OCI-LY1 (cell line): ENCODE measurements at regions not wholly inside any gene's neighbourhood (a gene's known extent, or its start where the extent isn't known, plus 50 kb on each side); places are given as distances from the start of the nearest gene placed in this dataset.
A peak's percentile ranks its signal among the peaks of the same experiment; 100 is the strongest.

Experiments used
- H2AFZ ChIP-seq: fragments of 200-600 bp; sonication (generic), shearing (Covaris generic); 2 replicates; pipeline ENCODE4 v1.6.0; 2014; ENCODE audit warnings: antibody characterized with exemption, mild to moderate bottlenecking, low read length
- H3F3A ChIP-seq: fragments of 200-600 bp; sonication (generic), shearing (Covaris generic); 2 replicates; pipeline ENCODE4 v1.6.0; 2014; ENCODE audit warnings: mild to moderate bottlenecking, antibody characterized with exemption, low read length, moderate library complexity; ENCODE audit not compliant: insufficient read depth
- H3K27ac ChIP-seq: fragments of 200-600 bp; sonication (generic); 2 replicates; pipeline ENCODE4 v1.5.1; 2014; ENCODE audit warnings: low read length, mixed run types, mild to moderate bottlenecking, low read depth; ENCODE audit not compliant: poor library complexity, severe bottlenecking
- H3K27me3 ChIP-seq: fragments of 200-600 bp; sonication (generic); 2 replicates; pipeline ENCODE4 v1.6.0; 2014; ENCODE audit warnings: antibody characterized with exemption, mild to moderate bottlenecking, low read length, moderate library complexity; ENCODE audit not compliant: insufficient read depth
- H3K36me3 ChIP-seq: fragments of 200-600 bp; sonication (generic); 2 replicates; pipeline ENCODE4 v1.6.1; 2014; ENCODE audit warnings: mild to moderate bottlenecking, antibody characterized with exemption, low read length, moderate library complexity, mixed read lengths; ENCODE audit not compliant: insufficient read depth
- H3K4me1 ChIP-seq: fragments of 200-600 bp; sonication (generic); 2 replicates; pipeline ENCODE4 v1.5.1; 2014; ENCODE audit warnings: mild to moderate bottlenecking, low read length, moderate library complexity; ENCODE audit not compliant: insufficient read depth, severe bottlenecking
- H3K4me2 ChIP-seq: fragments of 200-600 bp; sonication (generic), shearing (Covaris generic); 2 replicates; pipeline ENCODE4 v1.6.1; 2014; ENCODE audit warnings: low read length
- H3K4me3 ChIP-seq: fragments of 200-600 bp; sonication (generic); 2 replicates; pipeline ENCODE4 v1.5.1; 2014; ENCODE audit warnings: low read length, low read depth, mild to moderate bottlenecking, mixed read lengths; ENCODE audit not compliant: poor library complexity, severe bottlenecking
- H3K79me2 ChIP-seq: fragments of 200-600 bp; shearing (Covaris generic); 2 replicates; pipeline ENCODE4 v1.6.1; 2016; ENCODE audit warnings: mixed run types, low read length, mixed read lengths; ENCODE audit not compliant: insufficient read depth
- H3K9ac ChIP-seq: fragments of 200-600 bp; sonication (generic), shearing (Covaris generic); 2 replicates; pipeline ENCODE4 v1.6.1; 2014; ENCODE audit warnings: mild to moderate bottlenecking, low read length, mixed read lengths
- H3K9me2 ChIP-seq: fragments of 200-600 bp; sonication (generic), shearing (Covaris generic); 2 replicates; pipeline ENCODE4 v1.6.1; 2014; ENCODE audit warnings: low read depth, mild to moderate bottlenecking, low read length, mixed read lengths
- H3K9me3 ChIP-seq: fragments of 200-600 bp; shearing (Covaris generic); 2 replicates; pipeline ENCODE4 v1.6.1; 2014; ENCODE audit warnings: low read length, mixed read lengths
- H4K20me1 ChIP-seq: fragments of 200-600 bp; sonication (generic), shearing (Covaris generic); 2 replicates; pipeline ENCODE4 v1.6.0; 2016; ENCODE audit warnings: mild to moderate bottlenecking, low read length; ENCODE audit not compliant: insufficient read depth
- EZH2 ChIP-seq: fragments of 200-600 bp; sonication (generic), shearing (Covaris generic); IDR thresholded peaks from 2 replicates; pipeline ENCODE4 v1.8.0; 2017; ENCODE audit warnings: borderline replicate concordance, mixed run types, mild to moderate bottlenecking, antibody characterized with exemption, low read length, moderate library complexity, mixed read lengths
- TF ChIP-seq, protein P1 (sequence below): fragments of 200-600 bp; sonication (generic), shearing (Covaris generic); IDR thresholded peaks from 2 replicates; pipeline ENCODE4 v1.5.1; 2017; ENCODE audit warnings: mild to moderate bottlenecking, antibody characterized with exemption, low read length, moderate library complexity, mixed read lengths

DNA sequence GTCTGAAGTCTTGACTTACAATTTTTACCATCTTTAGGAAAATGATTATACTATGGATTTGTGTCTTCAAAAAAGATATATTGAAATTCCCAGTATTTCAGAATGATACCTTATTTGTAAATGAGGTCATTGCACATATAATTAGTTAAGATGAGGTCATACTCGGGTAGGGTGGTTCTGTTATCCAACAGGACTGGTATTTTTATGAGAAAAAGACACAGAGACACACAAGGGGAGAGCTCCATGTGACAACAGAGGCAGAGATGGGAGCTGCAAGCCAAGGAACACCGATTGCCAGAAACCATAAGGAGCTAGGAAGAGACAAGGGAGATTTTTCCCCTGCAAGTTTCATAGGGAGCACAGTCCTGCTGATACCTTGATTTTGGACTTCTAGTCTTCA, 356.9 kb downstream of the ARL4A start:
- no peak overlapping the region for H3K4me3 ChIP-seq
- no peak overlapping the region for H3K27ac ChIP-seq
- H3K9me3 ChIP-seq = no peaks in the 10 kb centered on the region
- H3K9me2 ChIP-seq = no peaks in the 10 kb centered on the region
- no peaks in the 10 kb centered on the region for H3K79me2 ChIP-seq
- H2AFZ ChIP-seq = no peak overlapping the region
- H3K4me2 ChIP-seq = no peak overlapping the region
- H4K20me1 ChIP-seq = no peaks in the 10 kb centered on the region
- no peaks in the 10 kb centered on the region for H3K36me3 ChIP-seq
- H3K9ac ChIP-seq = no peak overlapping the region
- no peaks in the 10 kb centered on the region for H3K4me1 ChIP-seq
- H3F3A ChIP-seq = 0 out of 2 replicates have a peak, but pooled peaks cover 5% of the 10 kb centered on the region
- H3K27me3 ChIP-seq = no peaks in the 10 kb centered on the region
- TF ChIP-seq, protein P1, sequence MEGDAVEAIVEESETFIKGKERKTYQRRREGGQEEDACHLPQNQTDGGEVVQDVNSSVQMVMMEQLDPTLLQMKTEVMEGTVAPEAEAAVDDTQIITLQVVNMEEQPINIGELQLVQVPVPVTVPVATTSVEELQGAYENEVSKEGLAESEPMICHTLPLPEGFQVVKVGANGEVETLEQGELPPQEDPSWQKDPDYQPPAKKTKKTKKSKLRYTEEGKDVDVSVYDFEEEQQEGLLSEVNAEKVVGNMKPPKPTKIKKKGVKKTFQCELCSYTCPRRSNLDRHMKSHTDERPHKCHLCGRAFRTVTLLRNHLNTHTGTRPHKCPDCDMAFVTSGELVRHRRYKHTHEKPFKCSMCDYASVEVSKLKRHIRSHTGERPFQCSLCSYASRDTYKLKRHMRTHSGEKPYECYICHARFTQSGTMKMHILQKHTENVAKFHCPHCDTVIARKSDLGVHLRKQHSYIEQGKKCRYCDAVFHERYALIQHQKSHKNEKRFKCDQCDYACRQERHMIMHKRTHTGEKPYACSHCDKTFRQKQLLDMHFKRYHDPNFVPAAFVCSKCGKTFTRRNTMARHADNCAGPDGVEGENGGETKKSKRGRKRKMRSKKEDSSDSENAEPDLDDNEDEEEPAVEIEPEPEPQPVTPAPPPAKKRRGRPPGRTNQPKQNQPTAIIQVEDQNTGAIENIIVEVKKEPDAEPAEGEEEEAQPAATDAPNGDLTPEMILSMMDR = no peak
- no peak for TF ChIP-seq EZH2

DNA sequence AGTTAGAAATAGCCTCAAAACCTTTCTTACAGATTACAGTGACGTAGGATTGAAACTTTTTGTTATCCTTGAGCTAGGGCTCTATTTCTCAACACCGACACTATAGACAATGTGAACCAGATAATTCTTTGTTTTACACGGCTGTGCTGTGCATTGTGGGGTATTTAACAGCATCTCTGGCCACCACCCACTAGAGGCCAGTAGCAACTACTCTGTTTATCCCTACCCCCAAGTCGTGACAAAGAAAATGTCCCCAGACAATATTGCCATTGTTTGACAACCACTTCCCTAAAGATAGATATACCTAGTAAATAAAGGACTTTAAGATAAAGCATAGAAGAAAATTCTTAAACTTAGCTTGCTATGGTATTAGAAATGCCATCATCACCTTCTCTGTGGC, 359.6 kb downstream of the ARL4A start:
- no peaks in the 10 kb centered on the region for H3K79me2 ChIP-seq
- no peak overlapping the region for H3K4me2 ChIP-seq
- 0 out of 2 replicates have a peak, but pooled peaks cover 5% of the 10 kb centered on the region for H3F3A ChIP-seq
- no peak overlapping the region for H3K9ac ChIP-seq
- H3K36me3 ChIP-seq = no peaks in the 10 kb centered on the region
- no peaks in the 10 kb centered on the region for H3K9me3 ChIP-seq
- H3K9me2 ChIP-seq = no peaks in the 10 kb centered on the region
- H3K27ac ChIP-seq = no peak overlapping the region
- no peak overlapping the region for H2AFZ ChIP-seq
- H3K27me3 ChIP-seq = no peaks in the 10 kb centered on the region
- no peak for TF ChIP-seq EZH2
- TF ChIP-seq, protein P1 = peak; percentile 26; the same call in 1 of the 2 replicates
- no peak overlapping the region for H3K4me3 ChIP-seq
- no peaks in the 10 kb centered on the region for H3K4me1 ChIP-seq
- H4K20me1 ChIP-seq = no peaks in the 10 kb centered on the region

DNA sequence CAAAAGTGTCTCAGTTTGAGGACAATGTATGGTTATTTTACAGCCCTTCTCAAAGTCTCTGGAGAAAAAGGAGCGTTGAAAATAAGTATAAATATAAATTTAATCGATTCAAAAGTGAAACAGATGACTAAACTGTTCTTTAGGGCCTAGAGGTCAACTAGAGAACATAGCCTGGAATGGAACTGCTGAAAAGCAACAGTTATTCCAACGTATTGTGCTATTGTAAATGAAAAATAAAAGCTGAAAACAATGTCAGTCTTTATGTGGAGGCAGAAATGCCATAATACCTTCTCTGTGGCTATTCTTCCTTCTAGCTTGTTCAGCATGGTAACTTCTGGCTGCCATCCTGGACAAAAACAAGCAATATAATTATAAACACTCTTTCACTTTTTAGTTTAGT, 362.5 kb downstream of the ARL4A start:
- H3K9me3 ChIP-seq = no peaks in the 10 kb centered on the region
- H3K4me3 ChIP-seq = no peak overlapping the region
- H3K4me1 ChIP-seq = peaks cover under 1% of the 10 kb centered on the region
- H3K4me2 ChIP-seq = no peak overlapping the region
- H3K27ac ChIP-seq = no peak overlapping the region
- H3K79me2 ChIP-seq = no peaks in the 10 kb centered on the region
- no peaks in the 10 kb centered on the region for H3K36me3 ChIP-seq
- TF ChIP-seq, protein P1 = no peak
- TF ChIP-seq EZH2 = no peak
- no peaks in the 10 kb centered on the region for H4K20me1 ChIP-seq
- 0 out of 2 replicates have a peak, but pooled peaks cover 5% of the 10 kb centered on the region for H3F3A ChIP-seq
- no peak overlapping the region for H3K9ac ChIP-seq
- peak overlapping the region; percentile 40; the same call in 1 of the 2 replicates for H2AFZ ChIP-seq
- no peaks in the 10 kb centered on the region for H3K9me2 ChIP-seq
- no peaks in the 10 kb centered on the region for H3K27me3 ChIP-seq
